ENCODE measurements at regions not wholly inside any gene's neighbourhood (a gene's known extent, or its start where the extent isn't known, plus 50 kb on each side); places are given as distances from the start of the nearest gene placed in this dataset.

GRCh38 chr12:63090716-63091115 is 60.3 kb downstream of the AVPR1A start:
- no peak for DNase-seq

- DNase-seq: no peak
These were observed 64.7 kb downstream of the AVPR1A start for GRCh38 chr12:63086149-63086915.

- DNase-seq: no peak
These were observed 65.9 kb downstream of the AVPR1A start for GRCh38 chr12:63085120-63085519.

- no peak for DNase-seq
These were observed 66.5 kb downstream of the AVPR1A start for GRCh38 chr12:63084501-63084900.

- DNase-seq: no peak
These were observed 68.0 kb downstream of the AVPR1A start for GRCh38 chr12:63083046-63083445.

- DNase-seq: no peak
These were observed 71.1 kb downstream of the AVPR1A start for GRCh38 chr12:63079791-63080502.

- no peak for DNase-seq
These were observed 72.1 kb downstream of the AVPR1A start for GRCh38 chr12:63078906-63079305.

- no peak for DNase-seq
These were observed 75.5 kb downstream of the AVPR1A start for GRCh38 chr12:63075376-63076060.

- no peak for DNase-seq
These were observed 80.3 kb downstream of the AVPR1A start for GRCh38 chr12:63070709-63071108.

GRCh38 chr12:63069860-63070617 is 81.0 kb downstream of the AVPR1A start:
- DNase-seq: no peak

- DNase-seq: peak in 1 of 5 experiments; percentile 17
These were observed 82.1 kb downstream of the AVPR1A start for GRCh38 chr12:63068857-63069442.

- no peak for DNase-seq
These were observed 84.2 kb downstream of the AVPR1A start for GRCh38 chr12:63066782-63067181.

GRCh38 chr12:63066136-63066535 is 84.9 kb downstream of the AVPR1A start:
- DNase-seq: no peak

- no peak for DNase-seq
These were observed 86.9 kb downstream of the AVPR1A start for GRCh38 chr12:63064080-63064479.

- DNase-seq: no peak
These were observed 94.4 kb downstream of the AVPR1A start for GRCh38 chr12:63056649-63057048.

GRCh38 chr12:63052696-63053095 is 98.3 kb downstream of the AVPR1A start:
- no peak for DNase-seq

GRCh38 chr12:63047146-63047545 is 103.9 kb downstream of the AVPR1A start:
- DNase-seq: no peak

GRCh38 chr12:63045020-63045860 is 105.8 kb downstream of the AVPR1A start:
- no peak for DNase-seq

- no peak for DNase-seq
These were observed 107.7 kb upstream of the PPM1H start for GRCh38 chr12:63042646-63043045.

GRCh38 chr12:63041601-63042000 is 106.7 kb upstream of the PPM1H start:
- no peak for DNase-seq

- no peak for DNase-seq
These were observed 105.7 kb upstream of the PPM1H start for GRCh38 chr12:63040526-63041220.

Measured in T-helper 2 cell (primary cell).